Ishikawa (cell line): ENCODE measurements at regions not wholly inside any gene's neighbourhood (a gene's known extent, or its start where the extent isn't known, plus 50 kb on each side); places are given as distances from the start of the nearest gene placed in this dataset.

ENCODE experiments used
- FOXM1 ChIP-seq: IDR thresholded peaks from 2 replicates; pipeline ENCODE4 v1.6.1; 2012; ENCODE audit warnings: low read depth, borderline replicate concordance
- TAF1 ChIP-seq: IDR thresholded peaks from 2 replicates; pipeline ENCODE4 v1.6.1; 2012; ENCODE audit warnings: low read depth, mild to moderate bottlenecking
- TEAD4 ChIP-seq: IDR thresholded peaks from 2 replicates; pipeline ENCODE4 v1.6.1; 2012

DNA sequence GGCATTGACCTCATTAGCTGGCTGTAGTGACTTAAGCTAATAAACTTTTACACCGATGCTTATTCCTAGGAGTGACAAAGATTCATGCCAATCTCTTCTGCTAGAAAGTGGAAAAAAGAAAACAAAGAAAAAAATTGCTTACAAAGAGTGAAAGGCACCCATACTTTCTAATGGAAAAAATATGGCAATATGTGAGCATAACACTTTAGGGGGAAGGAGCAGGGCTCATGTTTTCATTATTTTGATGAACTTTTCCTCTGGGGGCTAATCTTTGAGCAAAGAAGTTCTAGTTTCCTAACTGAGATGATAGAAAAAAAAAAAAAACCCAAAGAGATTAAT lies 94.8 kb upstream of the THRB start:
- TF ChIP-seq TAF1 (no peak), FOXM1 (no peak), TEAD4 (no peak)
